SK-N-SH (cell line): ENCODE measurements at regions not wholly inside any gene's neighbourhood (a gene's known extent, or its start where the extent isn't known, plus 50 kb on each side); places are given as distances from the start of the nearest gene placed in this dataset.

Experiments used
- CTCF ChIA-PET: fragments of 300-600, 350-600 bp; formaldehyde crosslinking; extraction: SDS; loops from one replicate; lab custom pipeline; 2021; lab: Yijun Ruan, JAX
- POLR2A ChIA-PET: fragments of 350-600 bp; sonication (Branson Sonifier 250); formaldehyde crosslinking; extraction: SDS; loops from one replicate; lab custom pipeline; 2020; ENCODE audit warnings: antibody characterized with exemption, inconsistent platforms; lab: Yijun Ruan, JAX
- DNase-seq: peaks from one replicate; pipeline ENCODE4 v3.0.0; 2012
- H2AFZ ChIP-seq: fragments of 200-600 bp; sonication (generic); 2 replicates; pipeline ENCODE4 v1.8.1; 2016; ENCODE audit warnings: antibody characterized with exemption, mild to moderate bottlenecking, low read depth
- H3F3A ChIP-seq: fragments of 200-600 bp; sonication (generic); replicated peaks from 2 replicates; pipeline ENCODE3; 2016; ENCODE audit warnings: antibody characterized with exemption, mild to moderate bottlenecking; ENCODE audit not compliant: insufficient read depth
- H3K27ac ChIP-seq, 2 experiments: fragments of 200-500 bp in 1 of 2; fragments of 200-600 bp in 1 of 2; sonication (Bioruptor generic) in 1 of 2; sonication (generic), shearing (Covaris generic) in 1 of 2; 2 replicates each; pipeline versions ENCODE4 v1.5.1 to v1.6.1; 2014 to 2016; ENCODE audit warnings: low read depth in 2 of 2, inconsistent platforms in 1 of 2, low read length in 1 of 2, mild to moderate bottlenecking in 1 of 2, mixed read lengths in 1 of 2
- H3K27me3 ChIP-seq: fragments of 200-600 bp; sonication (generic), shearing (Covaris generic); 2 replicates; pipeline ENCODE4 v1.6.1; 2016; ENCODE audit warnings: mixed run types; ENCODE audit not compliant: insufficient read depth
- H3K36me3 ChIP-seq, 2 experiments: fragments of 200-500 bp in 1 of 2; fragments of 200-600 bp in 1 of 2; sonication (Bioruptor generic) in 1 of 2; sonication (generic) in 1 of 2; replicated peaks in 1 of 2; 2 replicates each; pipeline versions ENCODE3 to v1.5.1; 2014 to 2016; ENCODE audit warnings: low read length in 1 of 2, mild to moderate bottlenecking in 1 of 2; ENCODE audit not compliant: insufficient read depth in 2 of 2, control insufficient read depth in 1 of 2
- H3K4me1 ChIP-seq, 2 experiments: fragments of 200-500 bp in 1 of 2; fragments of 200-600 bp in 1 of 2; sonication (Bioruptor generic) in 1 of 2; sonication (generic), shearing (Covaris generic) in 1 of 2; 2 replicates each; pipeline versions ENCODE4 v1.5.1 to v1.6.1; 2014 to 2016; ENCODE audit warnings: low read depth in 1 of 2, low read length in 1 of 2, mixed run types in 1 of 2; ENCODE audit not compliant: insufficient read depth in 2 of 2, control insufficient read depth in 1 of 2
- H3K4me2 ChIP-seq: fragments of 200-600 bp; sonication (generic), shearing (Covaris generic); 2 replicates; pipeline ENCODE4 v1.6.1; 2017; ENCODE audit warnings: mixed run types
- H3K4me3 ChIP-seq, 2 experiments: fragments of 200-500 bp in 1 of 2; fragments of 200-600 bp in 1 of 2; sonication (Bioruptor generic) in 1 of 2; sonication (generic), shearing (Covaris generic) in 1 of 2; 2 replicates each; pipeline versions ENCODE4 v1.5.1 to v1.8.1; 2014 to 2016; ENCODE audit warnings: low read depth in 2 of 2, inconsistent platforms in 1 of 2, low read length in 1 of 2, mild to moderate bottlenecking in 1 of 2, mixed read lengths in 1 of 2, moderate library complexity in 1 of 2
- H3K79me2 ChIP-seq: fragments of 200-600 bp; sonication (generic); 2 replicates; pipeline ENCODE4 v1.8.1; 2017; ENCODE audit warnings: mild to moderate bottlenecking; ENCODE audit not compliant: insufficient read depth
- H3K9ac ChIP-seq: fragments of 200-600 bp; sonication (generic); 2 replicates; pipeline ENCODE4 v1.6.1; 2017; ENCODE audit warnings: mixed run types
- H3K9me2 ChIP-seq: fragments of 200-600 bp; sonication (generic); 2 replicates; pipeline ENCODE4 v1.6.1; 2017; ENCODE audit warnings: mixed run types
- H3K9me3 ChIP-seq: fragments of 200-600 bp; sonication (generic); 2 replicates; pipeline ENCODE4 v1.6.1; 2017; ENCODE audit warnings: mixed run types, mild to moderate bottlenecking, moderate library complexity
- H4K20me1 ChIP-seq: fragments of 200-600 bp; sonication (generic); 2 replicates; pipeline ENCODE4 v1.6.1; 2017; ENCODE audit warnings: mild to moderate bottlenecking, mixed run types; ENCODE audit not compliant: insufficient read depth
- CHD2 ChIP-seq: fragments of 150-350 bp; IDR thresholded peaks from 2 replicates; pipeline ENCODE4 v1.6.1; 2018; ENCODE audit warnings: low read length; ENCODE audit not compliant: partially characterized antibody
- CTCF ChIP-seq: fragments of 200-600 bp; sonication (generic); IDR thresholded peaks from 2 replicates; pipeline ENCODE4 v1.6.1; 2017; ENCODE audit warnings: antibody characterized with exemption, mild to moderate bottlenecking, moderate library complexity
- EP300 ChIP-seq, 2 experiments: IDR thresholded peaks; 2 replicates each; pipeline versions ENCODE4 v1.4.0 to v1.6.1; 2012; ENCODE audit warnings: borderline replicate concordance in 1 of 2, low read depth in 1 of 2, low read length in 1 of 2
- FOSL2 ChIP-seq: IDR thresholded peaks from 2 replicates; pipeline ENCODE4 v1.4.0; 2012; ENCODE audit warnings: low read depth, mild to moderate bottlenecking, moderate library complexity, borderline replicate concordance
- GABPA ChIP-seq: IDR thresholded peaks from 2 replicates; pipeline ENCODE4 v1.4.0; 2012; ENCODE audit warnings: low read depth, mild to moderate bottlenecking
- MXI1 ChIP-seq: IDR thresholded peaks from 2 replicates; pipeline ENCODE4 v1.6.1; 2012; ENCODE audit warnings: mild to moderate bottlenecking, low read depth, low read length, improper control_type of control experiment
- NFIC ChIP-seq: IDR thresholded peaks from 2 replicates; pipeline ENCODE4 v1.4.0; 2012; ENCODE audit warnings: borderline replicate concordance
- RCOR1 ChIP-seq: fragments of 150-350 bp; IDR thresholded peaks from 2 replicates; pipeline ENCODE4 v1.6.1; 2017; ENCODE audit warnings: antibody characterized with exemption, low read length
- REST ChIP-seq: IDR thresholded peaks from 2 replicates; pipeline ENCODE4 v1.6.1; 2012; ENCODE audit warnings: mild to moderate bottlenecking, low read depth, low read length, moderate library complexity
- RFX5 ChIP-seq: IDR thresholded peaks from 2 replicates; pipeline ENCODE4 v1.6.1; 2012; ENCODE audit warnings: mild to moderate bottlenecking, improper control_type of control experiment, low read length
- TEAD4 ChIP-seq: IDR thresholded peaks from 2 replicates; pipeline ENCODE4 v1.4.0; 2012; ENCODE audit warnings: mild to moderate bottlenecking, borderline replicate concordance; ENCODE audit not compliant: insufficient read depth
- USF1 ChIP-seq: IDR thresholded peaks from 2 replicates; pipeline ENCODE4 v1.4.0; 2012; ENCODE audit warnings: low read depth, borderline replicate concordance
- USF2 ChIP-seq: fragments of 150-350 bp; IDR thresholded peaks from 2 replicates; pipeline ENCODE4 v1.6.1; 2017; ENCODE audit warnings: antibody characterized with exemption, low read length, low read depth, borderline replicate concordance
- WGBS: methylation state at CpG from one replicate; pipeline ENCODE4 v1.1.6; 2017; ENCODE audit warnings: low lambda C conversion rate; 5-methylcytosine and 5-hydroxymethylcytosine counted together

- ChIA-PET CTCF (interaction anchor here (0.6 to 8.7 kb wide), 57 partner anchors 10 to 633 kb away, joined by 3 to 280 read pairs (median 5); no protein-coding TSS in a partner anchor), POLR2A (no interaction called here)
- Histone ChIP-seq H3K36me3 (no peaks in the 10 kb centered on the region), H3K27ac (peak overlapping the region; percentile 16 to 60; a peak in 3 of 4 replicates), H2AFZ (peak overlapping the region; percentile 89), H3K4me2 (no peak overlapping the region; the same call in 1 of the 2 replicates), H3K27me3 (no peaks in the 10 kb centered on the region), H3K4me3 (no peak overlapping the region), H4K20me1 (no peaks in the 10 kb centered on the region), H3K9me3 (no peaks in the 10 kb centered on the region), H3K9ac (peak overlapping the region; percentile 37), H3F3A (peaks cover 30% of the 10 kb centered on the region), H3K4me1 (peaks cover 5 to 17% of the 10 kb centered on the region in 2 experiments; a peak in 2 of 4 replicates), H3K9me2 (no peaks in the 10 kb centered on the region), H3K79me2 (no peaks in the 10 kb centered on the region)
- WGBS: 93% methylated on average over 9 of the region's 9 CpGs
- DNase-seq: peak; percentile 25
- TF ChIP-seq CHD2: no peak
- no peak for TF ChIP-seq CTCF
- no peak for TF ChIP-seq FOSL2
- TF ChIP-seq RFX5: no peak
- no peak for TF ChIP-seq NFIC
- TF ChIP-seq TEAD4: no peak
- no peak for TF ChIP-seq EP300 (IDR thresholded peaks at IDR 0.05; ENCODE audit: borderline replicate concordance in 1 of 2, low read depth in 1 of 2, low read length in 1 of 2)
- TF ChIP-seq USF1: no peak
- no peak for TF ChIP-seq REST
- TF ChIP-seq GABPA: no peak
- TF ChIP-seq USF2: no peak
- no peak for TF ChIP-seq RCOR1
- TF ChIP-seq MXI1: no peak
Observed at GRCh38 chr1:115139381-115139780, 50.1 kb upstream of the TSPAN2 start.
